HAP-1 (cell line): ENCODE measurements at regions not wholly inside any gene's neighbourhood (a gene's known extent, or its start where the extent isn't known, plus 50 kb on each side); places are given as distances from the start of the nearest gene placed in this dataset.
"Not testable (repeated sequence)": the region's sequence is repeated elsewhere in the genome, so short reads cannot be mapped to it uniquely, and the experiment has no call there.

Experiments
- DNase-seq, 2 experiments: peaks; one replicate each; pipeline ENCODE4 v3.0.0-alpha.2; 2016 to 2020; ENCODE audit warnings: low spot score in 2 of 2
- H3K27me3 ChIP-seq: fragments of 250-450 bp; sonication (Bioruptor Pico); 2 replicates; pipeline ENCODE4 v1.5.1; 2020; ENCODE audit warnings: low read depth, mild to moderate bottlenecking, moderate library complexity
- H3K36me3 ChIP-seq: fragments of 250-450 bp; sonication (Bioruptor Pico); replicated peaks from 2 replicates; pipeline ENCODE4 v1.5.1; 2020; ENCODE audit warnings: mild to moderate bottlenecking
- H3K4me1 ChIP-seq: fragments of 250-450 bp; sonication (Bioruptor Pico); 2 replicates; pipeline ENCODE4 v1.5.1; 2020; ENCODE audit warnings: mild to moderate bottlenecking
- H3K4me3 ChIP-seq: fragments of 250-450 bp; sonication (Bioruptor Pico); 2 replicates; pipeline ENCODE4 v1.5.1; 2020; ENCODE audit warnings: mild to moderate bottlenecking, moderate library complexity
- H3K9me3 ChIP-seq: fragments of 250-450 bp; sonication (Bioruptor Pico); 2 replicates; pipeline ENCODE4 v1.5.1; 2020; ENCODE audit warnings: mild to moderate bottlenecking, moderate library complexity
- in situ Hi-C: fragments of 300-500 bp; cut with MboI; formaldehyde crosslinking; loops from 3 replicates; pipeline ENCODE4 v1.14.3; 2020; ENCODE audit warnings: low sequenced_read_pairs, inconsistent platforms, mixed read lengths

GRCh38 chr2:78780864-78781583 lies 244.5 kb upstream of the REG3G start:
- Histone ChIP-seq H3K9me3 (no peaks in the 10 kb centered on the region), H3K4me3 (no peak overlapping the region), H3K27me3 (no peaks in the 10 kb centered on the region), H3K36me3 (no peaks in the 10 kb centered on the region), H3K4me1 (no peaks in the 10 kb centered on the region)
- DNase-seq, result no peak
- in situ Hi-C loops, result no loop called here

- no peak for DNase-seq
- Histone ChIP-seq H3K36me3 (no peaks in the 10 kb centered on the region), H3K4me1 (no peaks in the 10 kb centered on the region), H3K27me3 (no peaks in the 10 kb centered on the region), H3K9me3 (no peaks in the 10 kb centered on the region), H3K4me3 (no peak overlapping the region)
- in situ Hi-C loops, result no loop called here
These were observed 243.3 kb upstream of the REG3G start for GRCh38 chr2:78782196-78782595.

DNA sequence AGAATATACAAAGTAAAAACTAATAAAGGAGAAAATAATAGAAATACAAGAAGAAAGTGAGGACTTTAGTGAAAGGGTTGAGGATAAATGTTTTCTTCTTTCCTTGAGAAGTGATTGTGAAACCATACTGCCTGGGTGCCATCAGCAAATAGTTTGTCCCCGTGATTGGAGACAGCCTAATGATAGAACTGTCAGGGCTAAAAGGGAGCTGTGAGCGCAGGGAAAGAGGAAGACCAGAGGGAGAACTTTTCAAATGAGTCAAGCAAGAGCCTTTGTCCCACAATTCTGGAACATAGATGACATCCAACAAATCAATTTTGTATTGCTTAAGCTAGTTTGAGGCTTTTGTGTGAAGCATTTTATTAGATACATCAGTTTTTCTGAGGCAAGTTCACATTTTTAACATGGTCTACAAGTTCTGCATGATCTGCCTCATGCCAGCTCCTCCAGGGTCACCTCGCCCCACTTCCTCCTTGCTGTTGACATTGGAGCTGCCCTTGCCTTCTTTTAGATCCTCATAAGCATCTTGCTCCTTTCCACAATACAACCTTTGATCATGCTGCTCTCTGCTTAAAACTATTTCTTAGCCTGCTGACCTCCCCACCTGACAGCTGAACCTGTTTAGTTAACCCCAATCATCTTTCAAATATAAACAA lies 213.4 kb upstream of the REG3G start:
- no peaks in the 10 kb centered on the region for H3K9me3 ChIP-seq
- in situ Hi-C loops, result no loop called here
- H3K4me3 ChIP-seq, result no peak overlapping the region
- H3K36me3 ChIP-seq, result no peaks in the 10 kb centered on the region
- H3K4me1 ChIP-seq, result no peaks in the 10 kb centered on the region
- no peaks in the 10 kb centered on the region for H3K27me3 ChIP-seq
- no peak for DNase-seq

GRCh38 chr2:78814331-78814986 lies 211.0 kb upstream of the REG3G start:
- H3K9me3 ChIP-seq, result no peaks in the 10 kb centered on the region
- in situ Hi-C loops, result no loop called here
- H3K27me3 ChIP-seq, result no peaks in the 10 kb centered on the region
- no peak overlapping the region for H3K4me3 ChIP-seq
- no peaks in the 10 kb centered on the region for H3K4me1 ChIP-seq
- H3K36me3 ChIP-seq, result no peaks in the 10 kb centered on the region
- no peak for DNase-seq

GRCh38 chr2:78817430-78817829 lies 208.1 kb upstream of the REG3G start:
- in situ Hi-C loops, result no loop called here
- H3K36me3 ChIP-seq, result no peaks in the 10 kb centered on the region
- H3K9me3 ChIP-seq, result no peaks in the 10 kb centered on the region
- DNase-seq, result no peak
- no peaks in the 10 kb centered on the region for H3K27me3 ChIP-seq
- H3K4me1 ChIP-seq, result no peaks in the 10 kb centered on the region
- no peak overlapping the region for H3K4me3 ChIP-seq

GRCh38 chr2:78832481-78832880 lies 193.0 kb upstream of the REG3G start:
- in situ Hi-C loops, result no loop called here
- Histone ChIP-seq H3K27me3 (no peaks in the 10 kb centered on the region), H3K4me3 (no peak overlapping the region), H3K9me3 (no peaks in the 10 kb centered on the region), H3K36me3 (no peaks in the 10 kb centered on the region), H3K4me1 (no peaks in the 10 kb centered on the region)
- DNase-seq, result no peak

DNA sequence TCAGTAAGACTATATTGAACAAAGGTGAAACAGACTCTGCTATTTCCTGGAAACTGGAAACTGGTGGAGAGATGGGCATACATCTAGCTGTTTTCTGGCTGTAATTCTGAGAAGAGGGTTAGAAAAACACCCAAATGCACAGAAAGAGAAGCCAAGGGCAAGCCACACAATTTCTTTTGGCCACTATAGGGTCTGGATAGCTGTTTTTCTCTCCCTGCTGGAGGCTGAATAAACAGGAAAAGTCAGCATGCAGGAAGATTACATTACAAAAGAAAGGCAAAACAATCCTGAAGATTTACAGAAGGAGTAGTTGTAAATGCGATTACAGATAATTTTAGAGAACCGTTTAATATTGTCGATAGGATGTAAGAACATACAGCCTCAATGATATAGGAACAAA lies 186.2 kb upstream of the REG3G start:
- no peaks in the 10 kb centered on the region for H3K27me3 ChIP-seq
- no peak overlapping the region for H3K4me3 ChIP-seq
- H3K9me3 ChIP-seq, result no peaks in the 10 kb centered on the region
- H3K4me1 ChIP-seq, result no peaks in the 10 kb centered on the region
- DNase-seq, result no peak
- H3K36me3 ChIP-seq, result no peaks in the 10 kb centered on the region
- in situ Hi-C loops, result no loop called here

- DNase-seq, in situ Hi-C loops, H3K36me3 ChIP-seq, H3K4me3 ChIP-seq, H3K9me3 ChIP-seq, H3K4me1 ChIP-seq, H3K27me3 ChIP-seq: not testable (repeated sequence)
These were observed 185.2 kb upstream of the REG3G start for GRCh38 chr2:78840311-78840710.

GRCh38 chr2:78845664-78846185 lies 179.8 kb upstream of the REG3G start:
- no peak for DNase-seq

DNA sequence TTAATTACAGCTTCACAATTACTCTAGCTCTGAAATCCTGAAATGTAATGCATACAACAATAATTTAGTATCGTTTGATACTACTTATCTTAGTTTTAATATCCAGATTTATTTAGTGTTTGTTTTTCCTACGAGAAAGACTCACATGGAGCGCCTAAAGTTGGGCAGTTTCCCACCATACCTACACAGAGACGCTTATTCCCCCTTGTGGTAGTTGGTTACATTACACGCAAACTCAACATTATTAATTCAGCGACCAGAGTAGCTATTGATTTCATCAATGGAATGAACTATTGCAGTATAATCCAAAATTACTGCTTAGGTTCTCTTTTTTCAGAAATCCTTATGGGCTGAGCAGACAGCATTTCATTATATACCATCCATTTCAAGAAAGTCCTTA lies 164.0 kb upstream of the REG3G start:
- H3K9me3 ChIP-seq, result no peaks in the 10 kb centered on the region
- no peaks in the 10 kb centered on the region for H3K27me3 ChIP-seq
- H3K4me1 ChIP-seq, result no peaks in the 10 kb centered on the region
- H3K36me3 ChIP-seq, result no peaks in the 10 kb centered on the region
- in situ Hi-C loops, result no loop called here
- no peak overlapping the region for H3K4me3 ChIP-seq
- DNase-seq, result peak; percentile 25 to 32

More at GRCh38 chr2:78845664-78846185, 179.8 kb upstream of the REG3G start:
- Histone ChIP-seq H3K4me1 (no peaks in the 10 kb centered on the region), H3K36me3 (no peaks in the 10 kb centered on the region), H3K4me3 (no peak overlapping the region), H3K27me3 (no peaks in the 10 kb centered on the region), H3K9me3 (no peaks in the 10 kb centered on the region)
- in situ Hi-C loops, result no loop called here

- no peaks in the 10 kb centered on the region for H3K36me3 ChIP-seq
- H3K4me1 ChIP-seq, result no peaks in the 10 kb centered on the region
- H3K9me3 ChIP-seq, result no peaks in the 10 kb centered on the region
- no peak overlapping the region for H3K4me3 ChIP-seq
- H3K27me3 ChIP-seq, result no peaks in the 10 kb centered on the region
- no peak for DNase-seq
- in situ Hi-C loops, result no loop called here
These were observed 161.3 kb upstream of the REG3G start for GRCh38 chr2:78864205-78864604.

DNA sequence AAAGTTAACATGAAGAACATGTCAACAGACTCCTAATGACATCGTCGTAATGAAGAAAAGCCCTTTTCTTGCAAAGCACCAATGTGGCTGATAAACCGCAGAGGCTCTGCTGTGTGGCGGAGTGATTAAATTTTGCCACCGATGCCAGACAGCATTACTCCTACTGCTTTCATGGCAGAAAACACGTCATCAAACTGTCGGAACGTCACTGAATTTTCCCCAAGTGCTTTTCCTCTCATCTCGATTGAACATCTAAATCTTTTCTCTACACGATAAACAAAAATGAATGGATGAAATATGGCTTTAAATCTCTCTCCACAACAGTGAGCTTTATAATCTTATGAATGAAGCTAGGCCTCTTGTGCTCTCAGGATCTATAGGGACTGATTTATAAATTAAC lies 159.8 kb upstream of the REG3G start:
- Histone ChIP-seq H3K4me3 (no peak overlapping the region), H3K9me3 (no peaks in the 10 kb centered on the region), H3K27me3 (no peaks in the 10 kb centered on the region), H3K36me3 (no peaks in the 10 kb centered on the region), H3K4me1 (no peaks in the 10 kb centered on the region)
- DNase-seq, result no peak
- in situ Hi-C loops, result no loop called here

DNA sequence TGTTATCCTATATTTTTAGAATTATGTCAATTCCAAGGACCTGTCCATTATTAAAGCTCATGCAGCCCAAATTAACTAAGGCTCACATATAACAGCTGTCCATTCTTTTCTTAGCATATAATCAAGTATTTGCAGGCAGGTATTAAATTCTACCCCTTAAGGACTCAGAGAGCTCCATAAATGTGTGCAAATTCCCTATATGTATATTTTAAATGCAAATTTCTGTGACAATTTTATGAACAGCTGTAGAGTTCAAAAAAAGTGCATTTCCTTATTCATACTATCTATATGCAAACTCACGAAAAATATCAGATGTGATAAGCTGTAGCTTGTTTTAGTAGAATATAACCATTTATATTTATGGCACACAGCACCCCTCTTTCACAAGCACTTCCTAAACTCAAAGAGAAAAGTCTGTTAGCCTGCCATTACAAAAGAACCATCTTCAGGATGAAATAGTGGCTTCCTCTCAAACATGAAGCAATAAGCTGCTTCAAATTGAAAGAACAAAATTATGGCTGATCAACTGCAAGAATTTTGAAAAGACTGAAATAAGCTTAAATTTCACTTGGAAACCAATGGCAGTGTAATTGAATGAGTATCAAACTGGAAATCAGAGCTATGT lies 155.0 kb upstream of the REG3G start:
- no peak for DNase-seq
- Histone ChIP-seq H3K36me3 (no peaks in the 10 kb centered on the region), H3K9me3 (no peaks in the 10 kb centered on the region), H3K4me3 (no peak overlapping the region), H3K4me1 (no peaks in the 10 kb centered on the region), H3K27me3 (no peaks in the 10 kb centered on the region)
- in situ Hi-C loops, result no loop called here

DNA sequence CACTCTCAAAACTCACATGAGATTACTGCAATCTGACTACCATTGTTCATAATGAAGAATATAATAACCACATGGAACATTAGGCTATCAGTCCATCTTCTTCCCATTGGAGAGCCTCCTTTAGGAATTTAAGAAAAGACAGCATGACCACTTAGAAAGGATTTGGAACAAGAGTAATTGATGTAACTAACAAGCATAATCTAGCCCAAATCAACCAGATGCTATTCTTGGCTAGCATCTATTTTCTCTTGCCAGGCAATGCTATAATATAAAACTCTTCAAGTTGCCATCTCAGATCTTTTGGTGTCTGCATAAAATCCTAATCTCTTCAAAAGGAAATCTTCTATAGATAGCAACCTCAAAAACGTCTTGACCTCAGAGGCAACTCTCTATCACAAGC lies 152.0 kb upstream of the REG3G start:
- Histone ChIP-seq H3K9me3 (no peaks in the 10 kb centered on the region), H3K4me1 (no peaks in the 10 kb centered on the region), H3K27me3 (no peaks in the 10 kb centered on the region), H3K36me3 (no peaks in the 10 kb centered on the region), H3K4me3 (no peak overlapping the region)
- no peak for DNase-seq
- in situ Hi-C loops, result no loop called here
